K562 (cell line): ENCODE measurements at regions not wholly inside any gene's neighbourhood (a gene's known extent, or its start where the extent isn't known, plus 50 kb on each side); places are given as distances from the start of the nearest gene placed in this dataset.

Source experiments
- ETV6 ChIP-seq, 3 experiments: fragments of 150-350 bp in 1 of 3; sonication (generic) in 1 of 3; formaldehyde crosslinking in 1 of 3; IDR thresholded peaks; 2 replicates each; pipeline versions ENCODE4 v1.6.1 to v1.8.0; 2014 to 2022; ENCODE audit warnings: borderline replicate concordance in 2 of 3, low read depth in 2 of 3, antibody characterized with exemption in 1 of 3, low read length in 1 of 3, mild to moderate bottlenecking in 1 of 3, missing genetic modification reagents in 1 of 3
- FOXO4 ChIP-seq: fragments of 450-650 bp; formaldehyde crosslinking; IDR thresholded peaks from 2 replicates; pipeline ENCODE4 v1.4.0; 2020; ENCODE audit warnings: mild to moderate bottlenecking, moderate library complexity
- GABPA ChIP-seq: fragments of 200-800 bp; sonication (Bioruptor generic); conservative IDR thresholded peaks from 2 replicates; pipeline ENCODE4 v1.6.1; 2016; ENCODE audit warnings: low read depth, missing genetic modification characterization, missing compliant biosample characterization
- GATAD2B ChIP-seq: fragments of 450-650 bp; IDR thresholded peaks from 2 replicates; pipeline ENCODE4 v1.6.1; 2017; ENCODE audit warnings: mild to moderate bottlenecking, borderline replicate concordance
- ILK ChIP-seq: fragments of 450-650 bp; IDR thresholded peaks from 2 replicates; pipeline ENCODE4 v1.6.1; 2016; ENCODE audit warnings: missing genetic modification characterization, low read depth, mild to moderate bottlenecking, missing compliant biosample characterization, moderate library complexity, borderline replicate concordance
- LCOR ChIP-seq: sonication (generic); formaldehyde crosslinking; IDR thresholded peaks from 2 replicates; pipeline ENCODE4 v1.8.0; 2022; ENCODE audit warnings: mild to moderate bottlenecking, missing genetic modification reagents
- MAFF ChIP-seq: IDR thresholded peaks from 2 replicates; pipeline ENCODE4 v1.6.1; 2012; ENCODE audit warnings: low read length, improper control_type of control experiment
- MECOM ChIP-seq: fragments of 250-450 bp; sonication (Bioruptor Pico); IDR thresholded peaks from 2 replicates; pipeline ENCODE4 v1.8.0; 2022; ENCODE audit warnings: inconsistent platforms
- NFATC3 ChIP-seq: fragments of 450-650 bp; IDR thresholded peaks from 2 replicates; pipeline ENCODE4 v1.6.1; 2017; ENCODE audit warnings: mild to moderate bottlenecking
- PHB ChIP-seq: fragments of 250-450 bp; sonication (Bioruptor Pico); IDR thresholded peaks from 2 replicates; pipeline ENCODE4 v1.5.0; 2021
- SREBF1 ChIP-seq: fragments of 150-350 bp; IDR thresholded peaks from 2 replicates; pipeline ENCODE4 v1.6.1; 2014; ENCODE audit warnings: antibody characterized with exemption, low read depth, low read length, borderline replicate concordance
- SUPT5H ChIP-seq: fragments of 450-650 bp; IDR thresholded peaks from 2 replicates; pipeline ENCODE4 v1.6.1; 2016
- TSC22D4 ChIP-seq: fragments of 450-650 bp; IDR thresholded peaks from 2 replicates; pipeline ENCODE4 v1.6.1; 2016; ENCODE audit warnings: missing genetic modification characterization, missing biosample characterization, control low read depth
- ZBTB11 ChIP-seq, 3 experiments: fragments of 200-800 bp in 1 of 3; fragments of 250-450 bp in 1 of 3; fragments of 450-650 bp in 1 of 3; sonication (Bioruptor Pico) in 1 of 3; sonication (Bioruptor generic) in 1 of 3; formaldehyde crosslinking in 1 of 3; IDR thresholded peaks; 2 replicates each; pipeline versions ENCODE4 v1.6.1 to v1.8.0; 2016 to 2022; ENCODE audit warnings: mild to moderate bottlenecking in 2 of 3, missing genetic modification characterization in 2 of 3, missing compliant biosample characterization in 1 of 3, moderate library complexity in 1 of 3
- ZFP30 ChIP-seq: fragments of 250-450 bp; sonication (Bioruptor Pico); IDR thresholded peaks from 2 replicates; pipeline ENCODE4 v1.8.0; 2022; ENCODE audit warnings: moderate library complexity, mild to moderate bottlenecking, inconsistent platforms, borderline replicate concordance
- ZNF280A ChIP-seq: fragments of 450-650 bp; IDR thresholded peaks from 2 replicates; pipeline ENCODE4 v1.6.1; 2018; ENCODE audit warnings: mild to moderate bottlenecking, low read depth; ENCODE audit not compliant: partially characterized antibody
- ZNF431 ChIP-seq: sonication (generic); formaldehyde crosslinking; IDR thresholded peaks from 2 replicates; pipeline ENCODE4 v1.8.0; 2022; ENCODE audit warnings: mild to moderate bottlenecking, missing genetic modification reagents
- TF ChIP-seq, protein P1 (sequence below): sonication (generic); formaldehyde crosslinking; IDR thresholded peaks from 2 replicates; pipeline ENCODE4 v1.8.1; 2023; ENCODE audit warnings: mild to moderate bottlenecking, missing genetic modification reagents

- peak in 1 of 3 experiments; percentile 32; a peak in 2 of 6 replicates for TF ChIP-seq ZBTB11 (CRISPR knock-in tag; IDR thresholded peaks at IDR 0.05)
- no peak for TF ChIP-seq ZNF431
- no peak for TF ChIP-seq ZNF280A
- TF ChIP-seq ILK (tag), result no peak
- TF ChIP-seq NFATC3, result no peak
- peak; percentile 60 for TF ChIP-seq MECOM
- 0 out of 2 replicates have a peak, but pooled peaks have one; percentile 55 for TF ChIP-seq PHB (CRISPR knock-in tag)
- no peak for TF ChIP-seq MAFF
- no peak for TF ChIP-seq ETV6 (IDR thresholded peaks at IDR 0.05; ENCODE audit: borderline replicate concordance in 1 of 2, low read depth in 2 of 2, low read length in 1 of 2)
- no peak for TF ChIP-seq ETV6 (CRISPR knock-in tag; IDR thresholded peaks at IDR 0.05; ENCODE audit: borderline replicate concordance)
- TF ChIP-seq LCOR (CRISPR knock-in tag), result no peak
- TF ChIP-seq TSC22D4 (tag), result no peak
- peak; percentile 52; the same call in 1 of the 2 replicates for TF ChIP-seq SUPT5H
- TF ChIP-seq, protein P1, sequence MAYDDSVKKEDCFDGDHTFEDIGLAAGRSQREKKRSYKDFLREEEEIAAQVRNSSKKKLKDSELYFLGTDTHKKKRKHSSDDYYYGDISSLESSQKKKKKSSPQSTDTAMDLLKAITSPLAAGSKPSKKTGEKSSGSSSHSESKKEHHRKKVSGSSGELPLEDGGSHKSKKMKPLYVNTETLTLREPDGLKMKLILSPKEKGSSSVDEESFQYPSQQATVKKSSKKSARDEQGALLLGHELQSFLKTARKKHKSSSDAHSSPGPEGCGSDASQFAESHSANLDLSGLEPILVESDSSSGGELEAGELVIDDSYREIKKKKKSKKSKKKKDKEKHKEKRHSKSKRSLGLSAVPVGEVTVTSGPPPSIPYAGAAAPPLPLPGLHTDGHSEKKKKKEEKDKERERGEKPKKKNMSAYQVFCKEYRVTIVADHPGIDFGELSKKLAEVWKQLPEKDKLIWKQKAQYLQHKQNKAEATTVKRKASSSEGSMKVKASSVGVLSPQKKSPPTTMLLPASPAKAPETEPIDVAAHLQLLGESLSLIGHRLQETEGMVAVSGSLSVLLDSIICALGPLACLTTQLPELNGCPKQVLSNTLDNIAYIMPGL (CRISPR knock-in tag), result no peak
- TF ChIP-seq SREBF1, result no peak
- TF ChIP-seq ZFP30 (CRISPR knock-in tag), result no peak
- TF ChIP-seq FOXO4, result no peak
- no peak for TF ChIP-seq GATAD2B
- TF ChIP-seq GABPA, result no peak
These were observed 51.7 kb upstream of the GSE1 start (continued) for GRCh38 chr16:85561248-85562092.
